CD4-positive, alpha-beta memory T cell (primary cell): ENCODE measurements at regions not wholly inside any gene's neighbourhood (a gene's known extent, or its start where the extent isn't known, plus 50 kb on each side); places are given as distances from the start of the nearest gene placed in this dataset.

Source experiments
- CTCF ChIA-PET: fragments of 350-600 bp; sonication (Branson Sonifier 250); formaldehyde crosslinking; loops from one replicate; lab custom pipeline; 2021; ENCODE audit warnings: inconsistent platforms; ENCODE audit not compliant: partially characterized antibody; lab: Charles Lee
- POLR2A ChIA-PET: fragments of 350-600 bp; sonication (Branson Sonifier 250); formaldehyde crosslinking; loops from one replicate; lab custom pipeline; 2021; ENCODE audit not compliant: partially characterized antibody; lab: Charles Lee
- DNase-seq, 5 donors: peaks; one replicate each; pipeline versions ENCODE4 v3.0.0 to v3.0.0-alpha.2; 2020 to 2022; ENCODE audit warnings: mixed read lengths in 1 of 5
- H3K27ac ChIP-seq: one replicate; pipeline ENCODE4 v1.7.0; 2013; ENCODE audit warnings: low read depth, low read length
- H3K27me3 ChIP-seq: 2 replicates; pipeline ENCODE4 v1.7.0; 2013; ENCODE audit warnings: mild to moderate bottlenecking, low read length, moderate library complexity; ENCODE audit not compliant: insufficient read depth
- H3K36me3 ChIP-seq: 2 replicates; pipeline ENCODE4 v1.7.0; 2013; ENCODE audit warnings: mild to moderate bottlenecking, low read length, moderate library complexity; ENCODE audit not compliant: insufficient read depth
- H3K4me1 ChIP-seq: 2 replicates; pipeline ENCODE4 v1.7.0; 2013; ENCODE audit warnings: mild to moderate bottlenecking, low read length, moderate library complexity; ENCODE audit not compliant: insufficient read depth
- H3K4me3 ChIP-seq, 2 donors: one replicate each; pipeline ENCODE4 v1.7.0; 2013; ENCODE audit warnings: low read length in 2 of 2, mild to moderate bottlenecking in 1 of 2
- H3K9me3 ChIP-seq, 2 donors: one replicate each; pipeline ENCODE4 v1.7.0; 2013; ENCODE audit warnings: low read length in 2 of 2, control low read depth in 1 of 2; ENCODE audit not compliant: control insufficient read depth in 1 of 2
- H3K27ac Mint-ChIP-seq, 7 donors: one replicate each; pipeline ENCODE4 v1.8.0; 2020 to 2021; ENCODE audit warnings: mixed read lengths in 7 of 7, mild to moderate bottlenecking in 6 of 7, inconsistent platforms in 3 of 7, moderate library complexity in 3 of 7
- H3K27me3 Mint-ChIP-seq, 2 donors: one replicate each; pipeline ENCODE4 v1.8.0; 2020 to 2021; ENCODE audit warnings: mixed read lengths in 2 of 2
- H3K36me3 Mint-ChIP-seq, 2 donors: one replicate each; pipeline ENCODE4 v1.8.0; 2020 to 2021; ENCODE audit warnings: mixed read lengths in 2 of 2, inconsistent platforms in 1 of 2, mild to moderate bottlenecking in 1 of 2
- H3K4me1 Mint-ChIP-seq, 4 donors: one replicate each; pipeline ENCODE4 v1.8.0; 2020 to 2021; ENCODE audit warnings: mixed read lengths in 4 of 4, mild to moderate bottlenecking in 1 of 4
- H3K4me3 Mint-ChIP-seq, 8 donors: one replicate each; pipeline ENCODE4 v1.8.0; 2020 to 2021; ENCODE audit warnings: mixed read lengths in 8 of 8, mild to moderate bottlenecking in 7 of 8, moderate library complexity in 6 of 8, inconsistent platforms in 3 of 8
- H3K9me3 Mint-ChIP-seq, 8 donors: one replicate each; pipeline ENCODE4 v1.8.0; 2020 to 2021; ENCODE audit warnings: mixed read lengths in 8 of 8, mild to moderate bottlenecking in 5 of 8, inconsistent platforms in 3 of 8, moderate library complexity in 1 of 8
- intact Hi-C: fragments of 100-400 bp; cut with micrococcal nuclease; formaldehyde crosslinking; loops from one replicate; pipeline ENCODE4 v1.15.1; 2023

DNA sequence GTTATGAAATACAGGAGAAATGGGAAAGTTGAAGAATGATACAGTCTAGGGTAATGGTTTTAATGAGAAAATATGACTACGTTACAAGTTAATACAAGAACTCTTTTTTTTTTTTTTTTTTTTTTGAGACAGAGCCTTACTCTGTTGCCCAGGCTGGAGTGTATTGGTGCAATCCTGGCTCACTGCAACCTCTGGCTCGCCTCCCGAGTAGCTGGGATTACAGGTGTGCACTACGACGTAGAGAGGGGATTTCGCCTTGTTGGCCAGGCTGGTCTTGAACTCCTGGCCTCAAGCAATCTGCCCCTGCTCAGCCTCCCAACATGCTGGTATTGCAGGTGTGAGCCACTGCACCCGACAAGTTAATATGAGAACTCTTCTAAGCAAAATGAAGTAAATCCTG lies 77.1 kb upstream of the SELENOP start:
- no peaks in the 10 kb centered on the region for H3K9me3 ChIP-seq
- ChIA-PET CTCF (interaction anchor here (0.6 to 2.7 kb wide), 22 partner anchors 8 to 1032 kb away, joined by 3 to 16 read pairs (median 5); partner anchors contain the start of genes GHR and TMEM267), POLR2A (interaction anchor here (1.2 to 1.4 kb wide), 2 partner anchors 20 to 121 kb away, joined by 3 to 4 read pairs; no protein-coding TSS in a partner anchor)
- intact Hi-C loops: loop anchor here (1.0 to 5.0 kb wide), 3 partner anchors 305 to 1032 kb away; no protein-coding TSS in a partner anchor
- H3K27ac Mint-ChIP-seq: no peak overlapping the region
- no peak overlapping the region for H3K4me3 ChIP-seq
- H3K4me1 ChIP-seq: no peaks in the 10 kb centered on the region
- H3K9me3 Mint-ChIP-seq: no peaks in the 10 kb centered on the region
- no peak overlapping the region for H3K27ac ChIP-seq
- no peaks in the 10 kb centered on the region for H3K27me3 ChIP-seq
- H3K4me3 Mint-ChIP-seq: no peak overlapping the region
- no peaks in the 10 kb centered on the region for H3K4me1 Mint-ChIP-seq
- DNase-seq: no peak
- H3K36me3 Mint-ChIP-seq: no peaks in the 10 kb centered on the region
- peaks cover 7 to 10% of the 10 kb centered on the region in 2 donors for H3K27me3 Mint-ChIP-seq
- H3K36me3 ChIP-seq: no peaks in the 10 kb centered on the region

- POLR2A ChIA-PET: no interaction called here
- Mint-ChIP-seq H3K4me1 (no peaks in the 10 kb centered on the region), H3K9me3 (no peaks in the 10 kb centered on the region), H3K36me3 (no peaks in the 10 kb centered on the region), H3K27me3 (peaks cover 3 to 10% of the 10 kb centered on the region in 2 donors), H3K4me3 (no peak overlapping the region), H3K27ac (no peak overlapping the region)
- Histone ChIP-seq H3K4me3 (no peak overlapping the region), H3K9me3 (no peaks in the 10 kb centered on the region), H3K4me1 (no peaks in the 10 kb centered on the region), H3K27me3 (no peaks in the 10 kb centered on the region), H3K36me3 (no peaks in the 10 kb centered on the region), H3K27ac (no peak overlapping the region)
- DNase-seq: no peak
- CTCF ChIA-PET: no interaction called here
- intact Hi-C loops: loop anchor here (5.0 kb wide), 1 partner anchor 830 kb away; no protein-coding TSS in a partner anchor
Measured at GRCh38 chr5:42887575-42887974, 75.9 kb upstream of the SELENOP start.

GRCh38 chr5:42887097-42887496 lies 75.4 kb upstream of the SELENOP start:
- no peaks in the 10 kb centered on the region for H3K27me3 ChIP-seq
- H3K9me3 Mint-ChIP-seq: no peaks in the 10 kb centered on the region
- H3K4me3 Mint-ChIP-seq: no peak overlapping the region
- no peaks in the 10 kb centered on the region for H3K4me1 ChIP-seq
- DNase-seq: no peak
- POLR2A ChIA-PET: no interaction called here
- no peak overlapping the region for H3K27ac Mint-ChIP-seq
- H3K36me3 Mint-ChIP-seq: no peaks in the 10 kb centered on the region
- H3K4me3 ChIP-seq: no peak overlapping the region
- H3K27me3 Mint-ChIP-seq: peaks cover 3 to 10% of the 10 kb centered on the region in 2 donors
- H3K36me3 ChIP-seq: no peaks in the 10 kb centered on the region
- intact Hi-C loops: loop anchor here (5.0 kb wide), 1 partner anchor 830 kb away; no protein-coding TSS in a partner anchor
- H3K4me1 Mint-ChIP-seq: no peaks in the 10 kb centered on the region
- H3K9me3 ChIP-seq: no peaks in the 10 kb centered on the region
- CTCF ChIA-PET: no interaction called here
- no peak overlapping the region for H3K27ac ChIP-seq

DNA sequence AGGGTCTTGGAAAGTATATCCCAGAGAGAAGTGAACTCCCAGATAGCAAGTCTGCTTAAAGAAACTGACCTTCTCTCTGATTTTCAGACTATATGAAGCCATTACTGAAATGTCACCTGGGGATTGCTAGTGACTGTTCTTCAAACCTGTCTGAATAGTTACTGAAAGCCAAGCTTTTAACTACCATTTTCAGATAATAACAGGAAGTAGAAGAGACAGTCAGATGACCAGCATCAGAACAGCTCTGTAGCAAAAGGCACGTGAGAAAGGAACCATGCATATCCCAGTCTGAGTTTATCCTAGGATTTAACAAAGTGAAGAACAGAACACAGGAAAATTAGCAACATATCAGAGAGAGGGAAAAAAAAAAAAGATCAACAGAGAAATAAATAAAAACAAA lies 74.9 kb upstream of the SELENOP start:
- no peaks in the 10 kb centered on the region for H3K9me3 ChIP-seq
- no peaks in the 10 kb centered on the region for H3K27me3 ChIP-seq
- no peak overlapping the region for H3K4me3 ChIP-seq
- DNase-seq: no peak
- intact Hi-C loops: loop anchor here (5.0 kb wide), 1 partner anchor 829 kb away; no protein-coding TSS in a partner anchor
- H3K27ac ChIP-seq: no peak overlapping the region
- no peak overlapping the region for H3K27ac Mint-ChIP-seq
- ChIA-PET POLR2A (interaction anchor here (1.0 kb wide), 1 partner anchor 135 kb away, joined by 3 read pairs; no protein-coding TSS in a partner anchor), CTCF (no interaction called here)
- no peaks in the 10 kb centered on the region for H3K36me3 ChIP-seq
- no peaks in the 10 kb centered on the region for H3K4me1 Mint-ChIP-seq
- H3K4me1 ChIP-seq: no peaks in the 10 kb centered on the region
- H3K4me3 Mint-ChIP-seq: no peak overlapping the region
- no peaks in the 10 kb centered on the region for H3K36me3 Mint-ChIP-seq
- H3K9me3 Mint-ChIP-seq: no peaks in the 10 kb centered on the region
- H3K27me3 Mint-ChIP-seq: peaks cover 3 to 10% of the 10 kb centered on the region in 2 donors

DNA sequence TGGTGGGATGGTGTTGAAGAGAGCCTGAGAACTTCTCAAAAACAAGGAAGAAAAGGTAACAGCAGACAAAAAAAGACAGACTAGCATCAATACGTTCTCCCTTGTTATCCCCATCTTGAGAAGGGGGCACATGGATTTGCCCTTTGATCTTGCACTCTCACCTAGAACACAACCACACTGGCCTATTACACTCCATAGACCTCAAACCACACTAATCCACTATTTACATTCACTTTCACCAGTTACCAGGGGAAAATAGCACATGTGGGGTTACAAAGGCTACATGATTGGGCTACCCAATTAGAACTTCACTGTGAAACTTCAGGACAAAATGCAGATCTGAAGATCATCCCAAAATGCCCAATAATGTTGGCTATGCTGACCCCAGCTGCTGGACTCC lies 72.6 kb upstream of the SELENOP start:
- CTCF ChIA-PET: no interaction called here
- no peaks in the 10 kb centered on the region for H3K4me1 Mint-ChIP-seq
- no peak overlapping the region for H3K27ac Mint-ChIP-seq

DNA sequence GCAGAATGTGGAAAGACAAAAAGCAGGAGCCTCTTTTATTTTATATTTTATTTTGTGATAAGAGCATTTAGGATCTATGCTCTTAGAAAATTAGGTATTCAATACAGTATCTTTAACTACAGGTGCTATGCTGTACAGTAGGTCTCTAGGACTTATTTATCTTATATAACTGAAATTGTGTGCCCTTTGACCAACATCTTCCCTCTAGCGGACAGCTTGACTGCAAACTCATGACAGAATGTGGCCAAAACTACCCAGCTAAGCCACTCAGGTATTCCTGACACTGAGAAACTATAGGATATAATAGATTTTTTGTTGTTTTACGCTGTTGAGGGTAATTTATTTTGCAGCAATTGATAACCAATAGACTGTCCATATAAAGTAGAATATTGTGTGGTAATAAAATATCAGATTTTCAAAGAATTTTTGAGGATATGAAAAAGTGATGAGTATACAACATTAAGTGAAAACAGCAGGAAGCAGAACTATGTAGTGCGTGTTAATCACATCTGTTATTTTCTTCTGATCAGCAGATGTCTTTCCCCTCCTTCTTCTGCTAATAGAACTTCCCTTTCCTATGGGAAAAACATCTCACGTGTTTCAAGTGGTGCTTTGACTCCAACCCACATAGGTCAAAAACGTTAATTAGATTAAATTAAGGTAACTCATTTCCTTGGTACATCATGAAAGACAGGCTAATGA lies 69.9 kb upstream of the SELENOP start:
- Mint-ChIP-seq H3K27ac (no peak overlapping the region), H3K36me3 (no peaks in the 10 kb centered on the region), H3K4me1 (peaks cover 0 to 2% (median under 1%) of the 10 kb centered on the region in 4 donors), H3K4me3 (no peak overlapping the region), H3K9me3 (no peaks in the 10 kb centered on the region), H3K27me3 (peaks cover 0 to 3% of the 10 kb centered on the region in 2 donors)
- Histone ChIP-seq H3K27me3 (no peaks in the 10 kb centered on the region), H3K9me3 (no peaks in the 10 kb centered on the region), H3K4me1 (no peaks in the 10 kb centered on the region), H3K27ac (no peak overlapping the region), H3K36me3 (no peaks in the 10 kb centered on the region), H3K4me3 (no peak overlapping the region)
- ChIA-PET CTCF (interaction anchor here (1.8 kb wide), 1 partner anchor 8 kb away, joined by 10 read pairs; no protein-coding TSS in a partner anchor), POLR2A (no interaction called here)
- no peak for DNase-seq
- intact Hi-C loops: no loop called here

More for the DNA sequence above, 72.6 kb upstream of the SELENOP start:
- DNase-seq: no peak
- no peaks in the 10 kb centered on the region for H3K36me3 ChIP-seq
- no peak overlapping the region for H3K27ac ChIP-seq
- no peak overlapping the region for H3K4me3 ChIP-seq
- H3K36me3 Mint-ChIP-seq: no peaks in the 10 kb centered on the region
- intact Hi-C loops: no loop called here
- H3K9me3 Mint-ChIP-seq: no peaks in the 10 kb centered on the region
- H3K4me1 ChIP-seq: no peaks in the 10 kb centered on the region
- POLR2A ChIA-PET: no interaction called here
- no peaks in the 10 kb centered on the region for H3K27me3 ChIP-seq
- H3K9me3 ChIP-seq: no peaks in the 10 kb centered on the region
- no peak overlapping the region for H3K4me3 Mint-ChIP-seq
- peaks cover 2 to 8% of the 10 kb centered on the region in 2 donors for H3K27me3 Mint-ChIP-seq

GRCh38 chr5:42880496-42881150 lies 68.9 kb upstream of the SELENOP start:
- CTCF ChIA-PET: interaction anchor here (1.8 kb wide), 1 partner anchor 9 kb away, joined by 10 read pairs; no protein-coding TSS in a partner anchor
- H3K27ac Mint-ChIP-seq: no peak overlapping the region
- H3K4me1 Mint-ChIP-seq: peaks cover 0 to 8% (median 4%) of the 10 kb centered on the region in 4 donors
- no peak overlapping the region for H3K27ac ChIP-seq
- H3K4me3 Mint-ChIP-seq: no peak overlapping the region
- no peak for DNase-seq
- intact Hi-C loops: no loop called here
- no peaks in the 10 kb centered on the region for H3K27me3 ChIP-seq
- H3K36me3 Mint-ChIP-seq: no peaks in the 10 kb centered on the region
- peaks cover 0 to 3% of the 10 kb centered on the region in 2 donors for H3K27me3 Mint-ChIP-seq
- peaks cover 0 to 1% (median 0%) of the 10 kb centered on the region in 8 donors for H3K9me3 Mint-ChIP-seq
- no peaks in the 10 kb centered on the region for H3K36me3 ChIP-seq
- no peaks in the 10 kb centered on the region for H3K9me3 ChIP-seq
- H3K4me3 ChIP-seq: no peak overlapping the region
- POLR2A ChIA-PET: no interaction called here
- peaks cover 4% of the 10 kb centered on the region for H3K4me1 ChIP-seq
